Skeletal muscle satellite cell (primary cell): ENCODE measurements at regions not wholly inside any gene's neighbourhood (a gene's known extent, or its start where the extent isn't known, plus 50 kb on each side); places are given as distances from the start of the nearest gene placed in this dataset.
"Not testable (repeated sequence)": the region's sequence is repeated elsewhere in the genome, so short reads cannot be mapped to it uniquely, and the experiment has no call there.

ENCODE experiments used
- H3K27me3 ChIP-seq: 2 replicates; pipeline ENCODE4 v1.7.0; 2013; ENCODE audit warnings: low read length; ENCODE audit not compliant: control insufficient read depth, insufficient read depth
- H3K36me3 ChIP-seq: 2 replicates; pipeline ENCODE4 v1.7.0; 2013; ENCODE audit warnings: mild to moderate bottlenecking, control low read depth, low read length; ENCODE audit not compliant: insufficient read depth
- H3K4me1 ChIP-seq: 2 replicates; pipeline ENCODE4 v1.7.0; 2013; ENCODE audit warnings: low read length; ENCODE audit not compliant: control insufficient read depth, insufficient read depth
- H3K4me2 ChIP-seq: 2 replicates; pipeline ENCODE4 v1.7.0; 2013; ENCODE audit warnings: mild to moderate bottlenecking, low read length
- H3K4me3 ChIP-seq: 2 replicates; pipeline ENCODE4 v1.7.0; 2013; ENCODE audit warnings: low read length
- H3K9ac ChIP-seq: 2 replicates; pipeline ENCODE4 v1.7.0; 2013; ENCODE audit warnings: mild to moderate bottlenecking, low read depth, low read length, moderate library complexity
- H3K9me3 ChIP-seq: replicated peaks from 2 replicates; pipeline ENCODE4 v1.7.0; 2013; ENCODE audit warnings: mild to moderate bottlenecking, control low read depth, low read length

- H3K36me3 ChIP-seq, H3K4me3 ChIP-seq, H3K9me3 ChIP-seq, H3K4me2 ChIP-seq, H3K9ac ChIP-seq, H3K27me3 ChIP-seq: not testable (repeated sequence)
- H3K4me1 ChIP-seq: peaks cover 13% of the 10 kb centered on the region
Observed at GRCh38 chr4:123026015-123026414, 103.6 kb upstream of the NUDT6 start.

- no peak overlapping the region for H3K4me3 ChIP-seq
- H3K36me3 ChIP-seq: no peaks in the 10 kb centered on the region
- H3K4me2 ChIP-seq: no peak overlapping the region
- no peaks in the 10 kb centered on the region for H3K27me3 ChIP-seq
- H3K9ac ChIP-seq: no peak overlapping the region
- H3K4me1 ChIP-seq: peaks cover 6% of the 10 kb centered on the region
- H3K9me3 ChIP-seq: no peaks in the 10 kb centered on the region
Observed at GRCh38 chr4:123031664-123032063, 109.3 kb upstream of the NUDT6 start.

- no peaks in the 10 kb centered on the region for H3K36me3 ChIP-seq
- no peak overlapping the region for H3K9ac ChIP-seq
Observed at GRCh38 chr4:123034023-123034422, 111.6 kb upstream of the NUDT6 start.

GRCh38 chr4:123035239-123035638 lies 112.8 kb upstream of the NUDT6 start:
- Histone ChIP-seq H3K9ac (no peak overlapping the region), H3K4me1 (peaks cover 19% of the 10 kb centered on the region), H3K27me3 (no peaks in the 10 kb centered on the region), H3K4me3 (no peak overlapping the region), H3K4me2 (no peak overlapping the region), H3K9me3 (no peaks in the 10 kb centered on the region), H3K36me3 (no peaks in the 10 kb centered on the region)

More at GRCh38 chr4:123034023-123034422, 111.6 kb upstream of the NUDT6 start:
- H3K4me2 ChIP-seq: no peak overlapping the region
- H3K4me1 ChIP-seq: peaks cover 19% of the 10 kb centered on the region
- no peaks in the 10 kb centered on the region for H3K9me3 ChIP-seq
- no peak overlapping the region for H3K4me3 ChIP-seq
- H3K27me3 ChIP-seq: no peaks in the 10 kb centered on the region

- Histone ChIP-seq H3K9ac (no peak overlapping the region), H3K9me3 (peaks cover under 1% of the 10 kb centered on the region), H3K4me2 (peak overlapping the region; percentile 13), H3K4me1 (peaks cover 16% of the 10 kb centered on the region), H3K27me3 (no peaks in the 10 kb centered on the region), H3K36me3 (no peaks in the 10 kb centered on the region), H3K4me3 (no peak overlapping the region)
Observed at GRCh38 chr4:123037804-123038203, 115.4 kb upstream of the NUDT6 start.

GRCh38 chr4:123042095-123042494 lies 119.7 kb upstream of the NUDT6 start:
- H3K4me1 ChIP-seq: peaks cover 14% of the 10 kb centered on the region
- no peak overlapping the region for H3K4me3 ChIP-seq
- no peaks in the 10 kb centered on the region for H3K27me3 ChIP-seq
- H3K4me2 ChIP-seq: no peak overlapping the region
- H3K36me3 ChIP-seq: no peaks in the 10 kb centered on the region
- peaks cover 3% of the 10 kb centered on the region for H3K9me3 ChIP-seq
- H3K9ac ChIP-seq: no peak overlapping the region

GRCh38 chr4:123043013-123043412 lies 120.6 kb upstream of the NUDT6 start:
- Histone ChIP-seq H3K36me3 (no peaks in the 10 kb centered on the region), H3K27me3 (no peaks in the 10 kb centered on the region), H3K4me2 (no peak overlapping the region), H3K4me3 (no peak overlapping the region), H3K9me3 (peaks cover 3% of the 10 kb centered on the region), H3K4me1 (peaks cover 5% of the 10 kb centered on the region), H3K9ac (no peak overlapping the region)

GRCh38 chr4:123043793-123044425 lies 121.5 kb upstream of the NUDT6 start:
- Histone ChIP-seq H3K4me3 (no peak overlapping the region), H3K36me3 (no peaks in the 10 kb centered on the region), H3K4me1 (no peaks in the 10 kb centered on the region), H3K4me2 (no peak overlapping the region), H3K9me3 (peaks cover 3% of the 10 kb centered on the region), H3K9ac (no peak overlapping the region), H3K27me3 (no peaks in the 10 kb centered on the region)

- H3K4me3 ChIP-seq: no peak overlapping the region
- H3K36me3 ChIP-seq: no peaks in the 10 kb centered on the region
- peaks cover 3% of the 10 kb centered on the region for H3K9me3 ChIP-seq
- no peak overlapping the region for H3K9ac ChIP-seq
- H3K4me2 ChIP-seq: no peak overlapping the region
- no peaks in the 10 kb centered on the region for H3K27me3 ChIP-seq
- H3K4me1 ChIP-seq: no peaks in the 10 kb centered on the region
Observed at GRCh38 chr4:123046096-123046495, 123.7 kb upstream of the NUDT6 start.

GRCh38 chr4:123050018-123050417 lies 127.6 kb upstream of the NUDT6 start:
- H3K9ac ChIP-seq: no peak overlapping the region
- no peaks in the 10 kb centered on the region for H3K36me3 ChIP-seq
- no peaks in the 10 kb centered on the region for H3K27me3 ChIP-seq
- H3K4me2 ChIP-seq: no peak overlapping the region
- H3K9me3 ChIP-seq: peaks cover 9% of the 10 kb centered on the region
- H3K4me3 ChIP-seq: no peak overlapping the region
- no peaks in the 10 kb centered on the region for H3K4me1 ChIP-seq

- Histone ChIP-seq H3K4me2 (no peak overlapping the region), H3K27me3 (no peaks in the 10 kb centered on the region), H3K9ac (no peak overlapping the region), H3K36me3 (no peaks in the 10 kb centered on the region), H3K9me3 (peaks cover 9% of the 10 kb centered on the region), H3K4me1 (peaks cover 12% of the 10 kb centered on the region), H3K4me3 (no peak overlapping the region)
Observed at GRCh38 chr4:123052007-123052406, 129.6 kb upstream of the NUDT6 start.

GRCh38 chr4:123055943-123056342 lies 133.5 kb upstream of the NUDT6 start:
- Histone ChIP-seq H3K9ac (no peak overlapping the region), H3K4me1 (peaks cover 12% of the 10 kb centered on the region), H3K27me3 (no peaks in the 10 kb centered on the region), H3K4me2 (peak overlapping the region; percentile 26), H3K9me3 (peaks cover 9% of the 10 kb centered on the region), H3K36me3 (peaks cover 5% of the 10 kb centered on the region), H3K4me3 (no peak overlapping the region)
